ENCODE measurements at regions not wholly inside any gene's neighbourhood (a gene's known extent, or its start where the extent isn't known, plus 50 kb on each side); places are given as distances from the start of the nearest gene placed in this dataset.

DNA sequence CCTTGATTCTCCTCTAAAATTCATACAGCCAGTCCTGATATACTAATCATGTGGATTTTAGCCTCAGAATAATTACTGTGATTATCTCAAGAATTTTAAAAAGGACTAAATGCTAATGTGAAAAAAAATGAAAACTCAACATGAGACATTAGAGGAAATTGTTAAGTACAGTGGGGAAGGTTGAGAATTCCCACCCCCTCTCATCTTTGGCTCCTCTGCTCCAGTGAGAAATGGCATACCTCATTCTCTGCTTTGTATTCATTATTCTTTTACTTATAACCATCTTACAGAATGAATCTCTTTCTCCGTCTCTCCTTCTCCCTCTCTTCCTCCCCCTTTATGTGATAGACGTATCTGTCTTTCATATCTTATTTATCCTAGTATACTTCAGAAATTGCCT lies 70.9 kb downstream of the DIRAS3 start (continued):
- TF ChIP-seq GABPB1 (CRISPR knock-in tag; IDR thresholded peaks at IDR 0.05), result no peak
- TF ChIP-seq, protein P1, sequence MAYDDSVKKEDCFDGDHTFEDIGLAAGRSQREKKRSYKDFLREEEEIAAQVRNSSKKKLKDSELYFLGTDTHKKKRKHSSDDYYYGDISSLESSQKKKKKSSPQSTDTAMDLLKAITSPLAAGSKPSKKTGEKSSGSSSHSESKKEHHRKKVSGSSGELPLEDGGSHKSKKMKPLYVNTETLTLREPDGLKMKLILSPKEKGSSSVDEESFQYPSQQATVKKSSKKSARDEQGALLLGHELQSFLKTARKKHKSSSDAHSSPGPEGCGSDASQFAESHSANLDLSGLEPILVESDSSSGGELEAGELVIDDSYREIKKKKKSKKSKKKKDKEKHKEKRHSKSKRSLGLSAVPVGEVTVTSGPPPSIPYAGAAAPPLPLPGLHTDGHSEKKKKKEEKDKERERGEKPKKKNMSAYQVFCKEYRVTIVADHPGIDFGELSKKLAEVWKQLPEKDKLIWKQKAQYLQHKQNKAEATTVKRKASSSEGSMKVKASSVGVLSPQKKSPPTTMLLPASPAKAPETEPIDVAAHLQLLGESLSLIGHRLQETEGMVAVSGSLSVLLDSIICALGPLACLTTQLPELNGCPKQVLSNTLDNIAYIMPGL (CRISPR knock-in tag; IDR thresholded peaks at IDR 0.05), result no peak

DNA sequence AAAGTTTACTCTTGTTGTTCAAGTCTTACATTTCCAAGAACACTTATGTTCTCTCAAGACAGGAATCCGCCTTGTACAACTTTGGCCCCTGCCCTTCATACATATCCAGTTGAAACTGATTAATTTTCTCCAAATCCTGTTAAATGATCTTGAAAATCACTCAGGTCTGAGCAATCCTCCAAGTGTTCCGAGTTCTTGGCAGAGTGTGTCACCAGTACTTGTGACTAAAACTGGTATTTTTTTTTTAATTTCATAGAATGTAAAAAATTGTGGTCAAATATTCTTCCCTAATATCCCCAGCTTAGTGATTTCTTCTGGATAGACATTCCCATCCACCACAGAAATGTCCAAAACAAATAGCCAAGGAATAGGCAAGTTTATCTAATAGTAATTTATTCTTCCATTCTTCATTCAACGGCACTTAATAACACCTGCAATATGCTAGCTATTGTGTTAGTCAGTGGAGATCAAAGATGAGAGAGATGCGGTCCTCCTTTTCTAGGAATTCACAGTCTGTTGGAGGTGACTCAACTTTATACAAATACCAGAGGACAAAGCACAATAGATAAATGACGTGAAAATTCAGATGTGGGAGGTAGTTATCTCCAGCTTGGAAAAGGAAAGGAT lies 71.4 kb downstream of the DIRAS3 start:
- POLR2A ChIA-PET, result no interaction called here
- Mint-ChIP-seq H3K9me3 (no peaks in the 10 kb centered on the region), H3K27me3 (ENCODE audit: low read depth) (no peaks in the 10 kb centered on the region), H3K4me1 (peaks cover 3% of the 10 kb centered on the region), H3K36me3 (no peaks in the 10 kb centered on the region), H3K27ac (no peak overlapping the region), H3K4me3 (no peak overlapping the region)
- TF ChIP-seq AR (CRISPR knock-in tag; IDR thresholded peaks at IDR 0.05), result no peak
- TF ChIP-seq ZBTB21 (CRISPR knock-in tag; IDR thresholded peaks at IDR 0.05; ENCODE audit: borderline replicate concordance), result no peak
- TF ChIP-seq SP1 (CRISPR knock-in tag; conservative IDR thresholded peaks at IDR 0.05), result no peak
- TF ChIP-seq NR1H2 (CRISPR knock-in tag; IDR thresholded peaks at IDR 0.05), result no peak
- TF ChIP-seq, protein P2, sequence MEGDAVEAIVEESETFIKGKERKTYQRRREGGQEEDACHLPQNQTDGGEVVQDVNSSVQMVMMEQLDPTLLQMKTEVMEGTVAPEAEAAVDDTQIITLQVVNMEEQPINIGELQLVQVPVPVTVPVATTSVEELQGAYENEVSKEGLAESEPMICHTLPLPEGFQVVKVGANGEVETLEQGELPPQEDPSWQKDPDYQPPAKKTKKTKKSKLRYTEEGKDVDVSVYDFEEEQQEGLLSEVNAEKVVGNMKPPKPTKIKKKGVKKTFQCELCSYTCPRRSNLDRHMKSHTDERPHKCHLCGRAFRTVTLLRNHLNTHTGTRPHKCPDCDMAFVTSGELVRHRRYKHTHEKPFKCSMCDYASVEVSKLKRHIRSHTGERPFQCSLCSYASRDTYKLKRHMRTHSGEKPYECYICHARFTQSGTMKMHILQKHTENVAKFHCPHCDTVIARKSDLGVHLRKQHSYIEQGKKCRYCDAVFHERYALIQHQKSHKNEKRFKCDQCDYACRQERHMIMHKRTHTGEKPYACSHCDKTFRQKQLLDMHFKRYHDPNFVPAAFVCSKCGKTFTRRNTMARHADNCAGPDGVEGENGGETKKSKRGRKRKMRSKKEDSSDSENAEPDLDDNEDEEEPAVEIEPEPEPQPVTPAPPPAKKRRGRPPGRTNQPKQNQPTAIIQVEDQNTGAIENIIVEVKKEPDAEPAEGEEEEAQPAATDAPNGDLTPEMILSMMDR (IDR thresholded peaks at IDR 0.05), result no peak
- TF ChIP-seq, protein P3, sequence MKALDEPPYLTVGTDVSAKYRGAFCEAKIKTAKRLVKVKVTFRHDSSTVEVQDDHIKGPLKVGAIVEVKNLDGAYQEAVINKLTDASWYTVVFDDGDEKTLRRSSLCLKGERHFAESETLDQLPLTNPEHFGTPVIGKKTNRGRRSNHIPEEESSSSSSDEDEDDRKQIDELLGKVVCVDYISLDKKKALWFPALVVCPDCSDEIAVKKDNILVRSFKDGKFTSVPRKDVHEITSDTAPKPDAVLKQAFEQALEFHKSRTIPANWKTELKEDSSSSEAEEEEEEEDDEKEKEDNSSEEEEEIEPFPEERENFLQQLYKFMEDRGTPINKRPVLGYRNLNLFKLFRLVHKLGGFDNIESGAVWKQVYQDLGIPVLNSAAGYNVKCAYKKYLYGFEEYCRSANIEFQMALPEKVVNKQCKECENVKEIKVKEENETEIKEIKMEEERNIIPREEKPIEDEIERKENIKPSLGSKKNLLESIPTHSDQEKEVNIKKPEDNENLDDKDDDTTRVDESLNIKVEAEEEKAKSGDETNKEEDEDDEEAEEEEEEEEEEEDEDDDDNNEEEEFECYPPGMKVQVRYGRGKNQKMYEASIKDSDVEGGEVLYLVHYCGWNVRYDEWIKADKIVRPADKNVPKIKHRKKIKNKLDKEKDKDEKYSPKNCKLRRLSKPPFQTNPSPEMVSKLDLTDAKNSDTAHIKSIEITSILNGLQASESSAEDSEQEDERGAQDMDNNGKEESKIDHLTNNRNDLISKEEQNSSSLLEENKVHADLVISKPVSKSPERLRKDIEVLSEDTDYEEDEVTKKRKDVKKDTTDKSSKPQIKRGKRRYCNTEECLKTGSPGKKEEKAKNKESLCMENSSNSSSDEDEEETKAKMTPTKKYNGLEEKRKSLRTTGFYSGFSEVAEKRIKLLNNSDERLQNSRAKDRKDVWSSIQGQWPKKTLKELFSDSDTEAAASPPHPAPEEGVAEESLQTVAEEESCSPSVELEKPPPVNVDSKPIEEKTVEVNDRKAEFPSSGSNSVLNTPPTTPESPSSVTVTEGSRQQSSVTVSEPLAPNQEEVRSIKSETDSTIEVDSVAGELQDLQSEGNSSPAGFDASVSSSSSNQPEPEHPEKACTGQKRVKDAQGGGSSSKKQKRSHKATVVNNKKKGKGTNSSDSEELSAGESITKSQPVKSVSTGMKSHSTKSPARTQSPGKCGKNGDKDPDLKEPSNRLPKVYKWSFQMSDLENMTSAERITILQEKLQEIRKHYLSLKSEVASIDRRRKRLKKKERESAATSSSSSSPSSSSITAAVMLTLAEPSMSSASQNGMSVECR (CRISPR knock-in tag; IDR thresholded peaks at IDR 0.05; ENCODE audit: borderline replicate concordance), result no peak
- TF ChIP-seq ESRRA (CRISPR knock-in tag; IDR thresholded peaks at IDR 0.05; ENCODE audit: borderline replicate concordance), result no peak
- no peak for TF ChIP-seq ZNF317 (CRISPR knock-in tag; IDR thresholded peaks at IDR 0.05; ENCODE audit: borderline replicate concordance, low read depth)
- no peak for TF ChIP-seq JAZF1 (CRISPR knock-in tag; IDR thresholded peaks at IDR 0.05)
- TF ChIP-seq GTF2I (CRISPR knock-in tag; conservative IDR thresholded peaks at IDR 0.05), result no peak
- no peak for TF ChIP-seq SMAD4 (CRISPR knock-in tag; IDR thresholded peaks at IDR 0.05)
- no peak for DNase-seq (ENCODE audit: low spot score)
- no peak for ATAC-seq
- CTCF ChIA-PET, result interaction anchor here (1.1 kb wide), 1 partner anchor 364 kb away, joined by 3 read pairs; no protein-coding TSS in a partner anchor

All from WTC11 (cell line).